ENCODE measurements at regions not wholly inside any gene's neighbourhood (a gene's known extent, or its start where the extent isn't known, plus 50 kb on each side); places are given as distances from the start of the nearest gene placed in this dataset.

DNA sequence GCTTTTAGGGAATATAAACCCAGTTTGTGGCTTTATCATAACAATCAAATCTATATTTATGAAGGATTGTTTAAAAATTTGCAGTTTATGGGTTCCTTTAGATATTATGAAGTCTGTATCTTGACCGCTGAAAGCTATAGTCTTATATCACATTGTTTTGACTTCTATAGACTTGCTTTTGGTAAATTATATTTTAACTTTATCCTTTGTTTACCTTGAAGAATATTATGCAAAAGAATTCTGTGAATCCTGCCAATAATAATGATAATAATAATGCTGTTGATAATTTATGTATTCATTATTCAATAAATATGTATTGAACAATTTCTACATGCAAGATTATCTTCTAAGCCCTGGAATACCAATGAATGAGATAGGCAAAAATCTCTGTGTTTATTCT lies 101.9 kb upstream of the MTPN start:
- Histone ChIP-seq H3K9ac (ENCODE audit: low read depth in 1 of 2, low read length in 2 of 2) (no peak overlapping the region), H3K9me3 (ENCODE audit: control insufficient read depth in 4 of 4, low read length in 3 of 4) (no peaks in the 10 kb centered on the region), H3K4me1 (ENCODE audit: control insufficient read depth in 4 of 4, insufficient read depth in 4 of 4, low read length in 3 of 4) (no peaks in the 10 kb centered on the region), H3K27me3 (ENCODE audit: control insufficient read depth in 4 of 4, insufficient read depth in 4 of 4, low read length in 3 of 4) (no peaks in the 10 kb centered on the region), H3K36me3 (ENCODE audit: control insufficient read depth in 4 of 4, insufficient read depth in 3 of 4, low read depth in 1 of 4, low read length in 3 of 4) (no peaks in the 10 kb centered on the region), H3K27ac (ENCODE audit: low read depth in 1 of 2, low read length in 2 of 2) (no peak overlapping the region), H3K4me3 (ENCODE audit: low read depth in 1 of 3, low read length in 3 of 3) (no peak overlapping the region)
- WGBS = 90% methylated on average over 1 of the region's 1 CpG
- TF ChIP-seq FOXA2 (IDR thresholded peaks at IDR 0.05) (no peak), NR2F2 (IDR thresholded peaks at IDR 0.05) (no peak), YY1 (IDR thresholded peaks at IDR 0.05) (no peak), SP1 (IDR thresholded peaks at IDR 0.05) (no peak)
- TF ChIP-seq, protein P1, sequence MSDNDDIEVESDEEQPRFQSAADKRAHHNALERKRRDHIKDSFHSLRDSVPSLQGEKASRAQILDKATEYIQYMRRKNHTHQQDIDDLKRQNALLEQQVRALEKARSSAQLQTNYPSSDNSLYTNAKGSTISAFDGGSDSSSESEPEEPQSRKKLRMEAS (IDR thresholded peaks at IDR 0.05) = no peak
- TF ChIP-seq, protein P2, sequence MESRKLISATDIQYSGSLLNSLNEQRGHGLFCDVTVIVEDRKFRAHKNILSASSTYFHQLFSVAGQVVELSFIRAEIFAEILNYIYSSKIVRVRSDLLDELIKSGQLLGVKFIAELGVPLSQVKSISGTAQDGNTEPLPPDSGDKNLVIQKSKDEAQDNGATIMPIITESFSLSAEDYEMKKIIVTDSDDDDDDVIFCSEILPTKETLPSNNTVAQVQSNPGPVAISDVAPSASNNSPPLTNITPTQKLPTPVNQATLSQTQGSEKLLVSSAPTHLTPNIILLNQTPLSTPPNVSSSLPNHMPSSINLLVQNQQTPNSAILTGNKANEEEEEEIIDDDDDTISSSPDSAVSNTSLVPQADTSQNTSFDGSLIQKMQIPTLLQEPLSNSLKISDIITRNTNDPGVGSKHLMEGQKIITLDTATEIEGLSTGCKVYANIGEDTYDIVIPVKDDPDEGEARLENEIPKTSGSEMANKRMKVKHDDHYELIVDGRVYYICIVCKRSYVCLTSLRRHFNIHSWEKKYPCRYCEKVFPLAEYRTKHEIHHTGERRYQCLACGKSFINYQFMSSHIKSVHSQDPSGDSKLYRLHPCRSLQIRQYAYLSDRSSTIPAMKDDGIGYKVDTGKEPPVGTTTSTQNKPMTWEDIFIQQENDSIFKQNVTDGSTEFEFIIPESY (IDR thresholded peaks at IDR 0.05) = no peak
- DNase-seq (ENCODE audit: low spot score) = no peak

DNA sequence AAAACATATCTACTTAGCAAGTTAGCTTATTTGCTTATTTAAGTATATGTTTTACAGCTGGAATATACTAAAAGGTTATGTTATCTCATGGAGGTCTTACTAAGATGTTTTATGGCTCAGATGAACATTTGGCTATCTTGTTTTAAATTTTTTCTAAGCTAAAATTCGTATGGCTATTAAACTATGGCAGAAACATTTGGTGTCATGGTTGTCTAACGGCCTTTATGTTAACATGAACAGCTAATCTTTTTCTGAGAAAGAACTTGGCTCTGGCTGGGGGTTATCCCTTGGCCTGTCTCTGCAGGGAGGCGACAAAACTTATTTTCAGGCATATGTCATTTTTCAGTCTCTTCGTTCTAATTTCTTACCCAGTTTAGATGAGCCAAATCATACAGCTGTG lies 101.5 kb upstream of the MTPN start:
- H3K27ac ChIP-seq (ENCODE audit: low read depth in 1 of 2, low read length in 2 of 2) = no peak overlapping the region
- DNase-seq (ENCODE audit: low spot score) = no peak
- H3K9ac ChIP-seq (ENCODE audit: low read depth in 1 of 2, low read length in 2 of 2) = no peak overlapping the region
- no peaks in the 10 kb centered on the region for H3K27me3 ChIP-seq (ENCODE audit: control insufficient read depth in 4 of 4, insufficient read depth in 4 of 4, low read length in 3 of 4)
- H3K4me1 ChIP-seq (ENCODE audit: control insufficient read depth in 4 of 4, insufficient read depth in 4 of 4, low read length in 3 of 4) = no peaks in the 10 kb centered on the region
- WGBS = 68% methylated on average over 4 of the region's 4 CpGs
- H3K4me3 ChIP-seq (ENCODE audit: low read depth in 1 of 3, low read length in 3 of 3) = no peak overlapping the region
- TF ChIP-seq HNF4G (IDR thresholded peaks at IDR 0.05) (no peak), TAF1 (conservative IDR thresholded peaks at IDR 0.05) (no peak), FOXA1 (IDR thresholded peaks at IDR 0.05) (no peak), SP1 (IDR thresholded peaks at IDR 0.05) (no peak)
- TF ChIP-seq, protein P1 (IDR thresholded peaks at IDR 0.05) = no peak
- H3K9me3 ChIP-seq (ENCODE audit: control insufficient read depth in 4 of 4, low read length in 3 of 4) = no peaks in the 10 kb centered on the region
- H3K36me3 ChIP-seq (ENCODE audit: control insufficient read depth in 4 of 4, insufficient read depth in 3 of 4, low read depth in 1 of 4, low read length in 3 of 4) = no peaks in the 10 kb centered on the region

DNA sequence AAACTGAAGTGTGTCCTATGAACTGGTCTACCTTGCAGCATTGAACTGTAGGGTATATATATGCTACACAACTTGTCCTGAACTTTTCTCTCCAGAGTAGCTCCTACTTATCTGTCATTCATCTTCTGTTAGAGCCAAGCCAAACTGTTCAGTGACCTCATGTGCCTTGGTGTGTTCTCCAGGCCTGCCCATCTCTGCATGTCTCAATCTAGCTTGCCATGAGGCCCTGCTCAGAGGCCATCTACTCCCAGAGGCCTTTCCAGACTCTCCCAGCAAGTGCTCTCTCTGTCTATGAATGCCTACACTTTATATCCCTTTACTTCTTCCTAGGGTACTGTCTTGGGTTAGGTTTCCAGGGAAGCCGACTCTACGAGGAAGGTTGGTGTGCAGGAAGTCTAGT lies 99.8 kb upstream of the MTPN start:
- TF ChIP-seq, protein P3, sequence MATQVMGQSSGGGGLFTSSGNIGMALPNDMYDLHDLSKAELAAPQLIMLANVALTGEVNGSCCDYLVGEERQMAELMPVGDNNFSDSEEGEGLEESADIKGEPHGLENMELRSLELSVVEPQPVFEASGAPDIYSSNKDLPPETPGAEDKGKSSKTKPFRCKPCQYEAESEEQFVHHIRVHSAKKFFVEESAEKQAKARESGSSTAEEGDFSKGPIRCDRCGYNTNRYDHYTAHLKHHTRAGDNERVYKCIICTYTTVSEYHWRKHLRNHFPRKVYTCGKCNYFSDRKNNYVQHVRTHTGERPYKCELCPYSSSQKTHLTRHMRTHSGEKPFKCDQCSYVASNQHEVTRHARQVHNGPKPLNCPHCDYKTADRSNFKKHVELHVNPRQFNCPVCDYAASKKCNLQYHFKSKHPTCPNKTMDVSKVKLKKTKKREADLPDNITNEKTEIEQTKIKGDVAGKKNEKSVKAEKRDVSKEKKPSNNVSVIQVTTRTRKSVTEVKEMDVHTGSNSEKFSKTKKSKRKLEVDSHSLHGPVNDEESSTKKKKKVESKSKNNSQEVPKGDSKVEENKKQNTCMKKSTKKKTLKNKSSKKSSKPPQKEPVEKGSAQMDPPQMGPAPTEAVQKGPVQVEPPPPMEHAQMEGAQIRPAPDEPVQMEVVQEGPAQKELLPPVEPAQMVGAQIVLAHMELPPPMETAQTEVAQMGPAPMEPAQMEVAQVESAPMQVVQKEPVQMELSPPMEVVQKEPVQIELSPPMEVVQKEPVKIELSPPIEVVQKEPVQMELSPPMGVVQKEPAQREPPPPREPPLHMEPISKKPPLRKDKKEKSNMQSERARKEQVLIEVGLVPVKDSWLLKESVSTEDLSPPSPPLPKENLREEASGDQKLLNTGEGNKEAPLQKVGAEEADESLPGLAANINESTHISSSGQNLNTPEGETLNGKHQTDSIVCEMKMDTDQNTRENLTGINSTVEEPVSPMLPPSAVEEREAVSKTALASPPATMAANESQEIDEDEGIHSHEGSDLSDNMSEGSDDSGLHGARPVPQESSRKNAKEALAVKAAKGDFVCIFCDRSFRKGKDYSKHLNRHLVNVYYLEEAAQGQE (IDR thresholded peaks at IDR 0.05) = no peak
- no peak for TF ChIP-seq RAD21 (IDR thresholded peaks at IDR 0.05)
- no peak for TF ChIP-seq FOXA2 (IDR thresholded peaks at IDR 0.05)
- TF ChIP-seq, protein P4, sequence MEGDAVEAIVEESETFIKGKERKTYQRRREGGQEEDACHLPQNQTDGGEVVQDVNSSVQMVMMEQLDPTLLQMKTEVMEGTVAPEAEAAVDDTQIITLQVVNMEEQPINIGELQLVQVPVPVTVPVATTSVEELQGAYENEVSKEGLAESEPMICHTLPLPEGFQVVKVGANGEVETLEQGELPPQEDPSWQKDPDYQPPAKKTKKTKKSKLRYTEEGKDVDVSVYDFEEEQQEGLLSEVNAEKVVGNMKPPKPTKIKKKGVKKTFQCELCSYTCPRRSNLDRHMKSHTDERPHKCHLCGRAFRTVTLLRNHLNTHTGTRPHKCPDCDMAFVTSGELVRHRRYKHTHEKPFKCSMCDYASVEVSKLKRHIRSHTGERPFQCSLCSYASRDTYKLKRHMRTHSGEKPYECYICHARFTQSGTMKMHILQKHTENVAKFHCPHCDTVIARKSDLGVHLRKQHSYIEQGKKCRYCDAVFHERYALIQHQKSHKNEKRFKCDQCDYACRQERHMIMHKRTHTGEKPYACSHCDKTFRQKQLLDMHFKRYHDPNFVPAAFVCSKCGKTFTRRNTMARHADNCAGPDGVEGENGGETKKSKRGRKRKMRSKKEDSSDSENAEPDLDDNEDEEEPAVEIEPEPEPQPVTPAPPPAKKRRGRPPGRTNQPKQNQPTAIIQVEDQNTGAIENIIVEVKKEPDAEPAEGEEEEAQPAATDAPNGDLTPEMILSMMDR (IDR thresholded peaks at IDR 0.05; ENCODE audit: low read depth, low read length, missing input control) = no peak
- no peak for TF ChIP-seq EGR1 (IDR thresholded peaks at IDR 0.05; ENCODE audit: low read depth in 2 of 2)
- no peak for TF ChIP-seq FOXA1 (IDR thresholded peaks at IDR 0.05)
- H3K4me3 ChIP-seq (ENCODE audit: low read depth in 1 of 3, low read length in 3 of 3) = no peak overlapping the region
- H3K9ac ChIP-seq (ENCODE audit: low read depth in 1 of 2, low read length in 2 of 2) = no peak overlapping the region
- no peaks in the 10 kb centered on the region for H3K27me3 ChIP-seq (ENCODE audit: control insufficient read depth in 4 of 4, insufficient read depth in 4 of 4, low read length in 3 of 4)
- 61% methylated on average over 2 of the region's 2 CpGs for WGBS
- H3K36me3 ChIP-seq (ENCODE audit: control insufficient read depth in 4 of 4, insufficient read depth in 3 of 4, low read depth in 1 of 4, low read length in 3 of 4) = no peaks in the 10 kb centered on the region
- H3K4me1 ChIP-seq (ENCODE audit: control insufficient read depth in 4 of 4, insufficient read depth in 4 of 4, low read length in 3 of 4) = no peaks in the 10 kb centered on the region
- no peak for DNase-seq (ENCODE audit: low spot score)
- H3K27ac ChIP-seq (ENCODE audit: low read depth in 1 of 2, low read length in 2 of 2) = no peak overlapping the region
- H3K9me3 ChIP-seq (ENCODE audit: control insufficient read depth in 4 of 4, low read length in 3 of 4) = no peaks in the 10 kb centered on the region

Data from liver (tissue), 8 donors.